ENCODE measurements at regions not wholly inside any gene's neighbourhood (a gene's known extent, or its start where the extent isn't known, plus 50 kb on each side); places are given as distances from the start of the nearest gene placed in this dataset.

DNA sequence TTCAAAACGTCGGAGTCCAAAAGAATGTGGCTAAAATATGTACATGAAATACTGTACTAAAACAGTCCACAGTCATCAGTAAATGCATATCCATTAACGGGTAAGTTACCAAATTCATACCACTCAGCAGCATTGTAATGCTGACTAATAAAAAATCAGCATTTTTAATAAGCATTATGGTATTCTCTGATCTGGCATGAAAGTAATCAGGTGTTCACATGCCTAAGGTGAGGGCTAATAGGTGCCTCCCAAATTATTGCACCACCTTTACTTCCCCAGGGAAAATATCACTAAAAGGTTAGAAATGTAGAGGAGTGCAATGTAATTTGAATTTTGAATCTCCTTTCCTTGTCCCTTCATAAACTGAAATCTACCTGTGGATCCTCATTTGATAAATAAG, 69.6 kb upstream of the PTGS2 start:
- Mint-ChIP-seq H3K27me3 (no peaks in the 10 kb centered on the region), H3K27ac (no peak overlapping the region), H3K36me3 (ENCODE audit: low read depth) (no peaks in the 10 kb centered on the region), H3K9me3 (peaks cover 8% of the 10 kb centered on the region), H3K4me1 (ENCODE audit: low read depth) (no peaks in the 10 kb centered on the region), H3K4me3 (no peak overlapping the region)
- DNase-seq, result no peak

DNA sequence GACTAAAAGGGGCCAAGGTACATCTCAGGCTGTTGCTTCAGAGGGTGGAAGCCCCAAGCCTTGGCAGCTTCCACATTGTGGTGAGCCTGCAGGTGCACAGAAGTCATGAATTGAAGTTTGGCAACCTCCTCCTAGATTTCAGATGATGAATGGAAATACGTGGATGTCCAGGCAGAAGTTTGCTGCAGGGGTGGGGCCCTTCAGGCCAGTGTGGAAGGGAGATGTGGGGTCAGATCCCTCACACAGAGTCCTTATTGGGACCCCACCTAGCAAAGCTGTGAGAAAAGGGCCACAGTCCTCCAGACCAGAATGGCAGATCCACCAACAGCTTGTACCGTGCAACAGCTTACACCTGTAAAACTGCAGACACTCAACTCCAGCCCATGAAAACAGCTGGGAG, 67.4 kb upstream of the PTGS2 start:
- Mint-ChIP-seq H3K36me3 (ENCODE audit: low read depth) (no peaks in the 10 kb centered on the region), H3K4me1 (ENCODE audit: low read depth) (no peaks in the 10 kb centered on the region), H3K27ac (no peak overlapping the region), H3K27me3 (peaks cover 4% of the 10 kb centered on the region), H3K4me3 (no peak overlapping the region), H3K9me3 (peaks cover 8% of the 10 kb centered on the region)
- no peak for DNase-seq

GRCh38 chr1:186745531-186746146, 65.4 kb upstream of the PTGS2 start:
- peaks cover 3% of the 10 kb centered on the region for H3K4me1 Mint-ChIP-seq (ENCODE audit: low read depth)
- H3K27me3 Mint-ChIP-seq, result peaks cover 8% of the 10 kb centered on the region
- no peaks in the 10 kb centered on the region for H3K36me3 Mint-ChIP-seq (ENCODE audit: low read depth)
- H3K9me3 Mint-ChIP-seq, result peaks cover 8% of the 10 kb centered on the region
- no peak for DNase-seq
- no peak overlapping the region for H3K4me3 Mint-ChIP-seq
- no peak overlapping the region for H3K27ac Mint-ChIP-seq

- Mint-ChIP-seq H3K4me3 (no peak overlapping the region), H3K36me3 (ENCODE audit: low read depth) (no peaks in the 10 kb centered on the region), H3K9me3 (no peaks in the 10 kb centered on the region), H3K27ac (no peak overlapping the region), H3K4me1 (ENCODE audit: low read depth) (peaks cover 25% of the 10 kb centered on the region), H3K27me3 (peaks cover 8% of the 10 kb centered on the region)
- no peak for DNase-seq
Measured at GRCh38 chr1:186741640-186742039, 61.4 kb upstream of the PTGS2 start.

GRCh38 chr1:186740324-186740723, 60.1 kb upstream of the PTGS2 start:
- H3K9me3 Mint-ChIP-seq, result no peaks in the 10 kb centered on the region
- DNase-seq, result no peak
- peak overlapping the region; percentile 35 for H3K27ac Mint-ChIP-seq
- no peaks in the 10 kb centered on the region for H3K36me3 Mint-ChIP-seq (ENCODE audit: low read depth)
- no peak overlapping the region for H3K4me3 Mint-ChIP-seq
- peaks cover 27% of the 10 kb centered on the region for H3K4me1 Mint-ChIP-seq (ENCODE audit: low read depth)
- peaks cover 8% of the 10 kb centered on the region for H3K27me3 Mint-ChIP-seq

- peaks cover 30% of the 10 kb centered on the region for H3K4me1 Mint-ChIP-seq (ENCODE audit: low read depth)
- DNase-seq, result no peak
- peaks cover 8% of the 10 kb centered on the region for H3K27me3 Mint-ChIP-seq
- no peaks in the 10 kb centered on the region for H3K9me3 Mint-ChIP-seq
- H3K27ac Mint-ChIP-seq, result peak overlapping the region; percentile 27
- no peak overlapping the region for H3K4me3 Mint-ChIP-seq
- no peaks in the 10 kb centered on the region for H3K36me3 Mint-ChIP-seq (ENCODE audit: low read depth)
Measured at GRCh38 chr1:186739515-186739914, 59.3 kb upstream of the PTGS2 start.

- H3K4me3 Mint-ChIP-seq, result no peak overlapping the region
Measured at GRCh38 chr1:186738926-186739325, 58.7 kb upstream of the PTGS2 start.

DNA sequence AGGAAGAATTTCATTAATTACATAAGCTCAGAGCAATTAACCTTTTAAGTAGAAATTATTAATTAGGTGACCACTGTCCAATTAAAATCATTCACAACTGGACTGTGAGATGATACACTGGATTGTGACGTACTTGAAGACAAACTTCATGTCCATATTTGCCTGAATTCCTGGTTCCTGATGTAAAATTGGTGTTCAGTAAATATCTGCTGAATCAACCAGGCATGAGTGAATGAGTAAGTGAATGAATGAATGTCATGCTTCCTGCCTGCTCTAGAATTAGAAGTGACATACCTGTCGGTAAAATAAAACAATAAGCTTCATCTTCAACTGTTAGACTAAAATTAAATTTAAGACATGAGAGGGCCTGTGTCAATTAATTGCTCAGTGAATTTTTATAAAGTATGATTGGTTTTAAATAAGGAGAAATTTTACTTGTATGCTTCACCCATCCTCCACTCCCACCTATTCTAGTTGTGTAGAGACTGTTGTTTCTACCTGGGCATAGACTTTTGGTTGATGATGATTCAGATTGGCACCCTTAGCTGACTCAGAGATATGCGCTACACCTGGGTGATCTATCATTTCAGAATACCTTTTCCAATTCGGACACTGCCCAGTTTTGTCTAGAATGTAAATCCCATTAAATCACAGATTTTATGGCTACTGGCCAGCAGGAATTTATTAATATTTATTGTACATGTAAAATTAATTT, 56.9 kb upstream of the PTGS2 start:
- H3K27me3 Mint-ChIP-seq, result peaks cover 8% of the 10 kb centered on the region
- H3K4me1 Mint-ChIP-seq (ENCODE audit: low read depth), result peaks cover 30% of the 10 kb centered on the region
- no peak for DNase-seq
- H3K27ac Mint-ChIP-seq, result no peak overlapping the region
- no peaks in the 10 kb centered on the region for H3K9me3 Mint-ChIP-seq
- no peaks in the 10 kb centered on the region for H3K36me3 Mint-ChIP-seq (ENCODE audit: low read depth)
- no peak overlapping the region for H3K4me3 Mint-ChIP-seq

More at GRCh38 chr1:186738926-186739325, 58.7 kb upstream of the PTGS2 start:
- no peaks in the 10 kb centered on the region for H3K36me3 Mint-ChIP-seq (ENCODE audit: low read depth)
- peak overlapping the region; percentile 81 for H3K27ac Mint-ChIP-seq
- DNase-seq, result no peak
- peaks cover 8% of the 10 kb centered on the region for H3K27me3 Mint-ChIP-seq
- H3K4me1 Mint-ChIP-seq (ENCODE audit: low read depth), result peaks cover 30% of the 10 kb centered on the region
- H3K9me3 Mint-ChIP-seq, result no peaks in the 10 kb centered on the region

GRCh38 chr1:186735463-186735862, 55.2 kb upstream of the PTGS2 start:
- H3K27me3 Mint-ChIP-seq, result peaks cover 5% of the 10 kb centered on the region

DNA sequence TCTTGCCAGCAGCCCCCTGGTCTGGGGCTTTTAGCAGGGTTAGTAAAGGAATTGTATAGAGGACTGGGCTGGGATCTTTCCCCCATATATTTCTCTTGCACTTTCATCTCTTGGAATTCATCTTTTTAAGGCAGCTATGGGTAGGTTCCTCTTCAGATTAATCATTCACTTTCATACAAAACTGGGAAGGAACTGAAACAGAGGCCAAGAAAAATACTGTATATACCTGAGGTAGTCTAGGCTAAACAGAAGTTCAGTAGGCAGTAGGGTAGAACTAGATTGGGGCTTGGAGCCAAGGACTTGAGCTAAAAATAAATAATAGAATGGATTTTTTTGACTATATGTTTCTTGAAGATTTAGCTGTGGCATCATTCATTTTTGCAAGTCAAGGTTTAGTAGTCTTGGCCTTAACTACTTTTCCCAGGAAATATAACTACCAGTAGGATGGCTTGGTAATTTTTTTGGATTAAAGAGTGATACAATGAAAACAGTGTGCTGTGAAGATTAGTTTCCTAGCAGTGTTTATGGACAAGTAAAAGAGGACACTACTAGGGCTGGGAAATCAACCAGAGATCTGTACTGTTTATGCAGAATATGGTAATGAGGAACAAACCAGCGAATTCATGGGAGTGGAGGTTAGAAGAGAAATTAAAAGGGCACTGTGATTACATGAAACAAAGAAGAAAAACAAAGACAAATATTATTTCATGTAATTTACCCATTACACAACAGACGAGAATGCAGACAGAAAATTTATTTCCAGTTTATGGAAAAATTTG, 50.9 kb upstream of the PTGS2 start:
- peaks cover 8% of the 10 kb centered on the region for H3K27me3 Mint-ChIP-seq
- H3K4me1 Mint-ChIP-seq (ENCODE audit: low read depth), result peaks cover 5% of the 10 kb centered on the region
- DNase-seq, result no peak
- H3K27ac Mint-ChIP-seq, result no peak overlapping the region
- no peaks in the 10 kb centered on the region for H3K36me3 Mint-ChIP-seq (ENCODE audit: low read depth)
- no peaks in the 10 kb centered on the region for H3K9me3 Mint-ChIP-seq
- no peak overlapping the region for H3K4me3 Mint-ChIP-seq

More at GRCh38 chr1:186735463-186735862, 55.2 kb upstream of the PTGS2 start:
- DNase-seq, result no peak
- Mint-ChIP-seq H3K4me1 (ENCODE audit: low read depth) (peaks cover 25% of the 10 kb centered on the region), H3K36me3 (ENCODE audit: low read depth) (no peaks in the 10 kb centered on the region), H3K4me3 (no peak overlapping the region), H3K27ac (no peak overlapping the region), H3K9me3 (no peaks in the 10 kb centered on the region)

Data from activated T-cell treated with anti-CD3 and anti-CD28 coated beads, Interleukin-2, amount 50 U/mL, for 24 hours (primary cell).